Left ventricle myocardium inferior (tissue), 1 donor: ENCODE measurements at regions not wholly inside any gene's neighbourhood (a gene's known extent, or its start where the extent isn't known, plus 50 kb on each side); places are given as distances from the start of the nearest gene placed in this dataset.

ENCODE experiments used
- DNase-seq: peaks from one replicate; pipeline ENCODE4 v3.0.0-alpha.2; 2020
- H3K27ac ChIP-seq: fragments of 200-600 bp; replicated peaks from 2 replicates; pipeline ENCODE4 v1.8.0; 2021
- H3K27me3 ChIP-seq: fragments of 200-600 bp; 2 replicates; pipeline ENCODE4 v1.8.0; 2021; ENCODE audit warnings: low read depth
- H3K36me3 ChIP-seq: fragments of 200-600 bp; 2 replicates; pipeline ENCODE4 v1.8.0; 2021
- H3K4me1 ChIP-seq: fragments of 200-600 bp; 2 replicates; pipeline ENCODE4 v1.8.0; 2021
- H3K4me3 ChIP-seq: fragments of 200-600 bp; 2 replicates; pipeline ENCODE4 v1.8.0; 2021; ENCODE audit warnings: mild to moderate bottlenecking, moderate library complexity
- H3K9me3 ChIP-seq: fragments of 200-600 bp; replicated peaks from 2 replicates; pipeline ENCODE4 v1.8.0; 2021
- intact Hi-C: fragments of 100-400 bp; cut with micrococcal nuclease; formaldehyde crosslinking; loops from one replicate; pipeline ENCODE4 v1.11.0; 2022
- TF ChIP-seq, protein P1 (sequence below): fragments of 200-600 bp; IDR thresholded peaks from 2 replicates; pipeline ENCODE4 v1.8.0; 2021; ENCODE audit warnings: antibody characterized with exemption, mild to moderate bottlenecking, borderline replicate concordance
- donor health status: DM: no; HTN: yes; CAD: no; lungs with severe emphysema.

DNA sequence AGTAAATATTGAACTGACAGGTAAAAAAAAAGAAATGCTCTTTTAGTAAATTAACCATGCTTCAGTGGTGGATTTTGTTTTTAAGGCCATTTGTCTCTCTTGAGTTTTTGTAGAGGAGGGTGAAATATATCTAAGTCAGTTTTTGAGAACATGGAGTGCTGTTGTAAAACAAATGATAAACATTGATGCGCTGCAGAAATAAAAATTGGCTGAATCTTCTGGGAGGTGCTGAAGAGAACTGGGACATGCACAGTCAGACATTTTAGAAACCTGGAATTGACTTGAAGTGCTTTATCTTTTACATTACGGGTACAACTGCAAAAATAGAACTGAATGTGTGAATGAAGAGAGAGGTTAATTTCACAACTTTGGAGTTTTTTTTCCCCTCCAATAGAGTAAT lies 203.0 kb upstream of the HDAC9 start:
- intact Hi-C loops: no loop called here
- peak overlapping the region; percentile 4 for H3K4me3 ChIP-seq
- DNase-seq: no peak
- TF ChIP-seq, protein P1, sequence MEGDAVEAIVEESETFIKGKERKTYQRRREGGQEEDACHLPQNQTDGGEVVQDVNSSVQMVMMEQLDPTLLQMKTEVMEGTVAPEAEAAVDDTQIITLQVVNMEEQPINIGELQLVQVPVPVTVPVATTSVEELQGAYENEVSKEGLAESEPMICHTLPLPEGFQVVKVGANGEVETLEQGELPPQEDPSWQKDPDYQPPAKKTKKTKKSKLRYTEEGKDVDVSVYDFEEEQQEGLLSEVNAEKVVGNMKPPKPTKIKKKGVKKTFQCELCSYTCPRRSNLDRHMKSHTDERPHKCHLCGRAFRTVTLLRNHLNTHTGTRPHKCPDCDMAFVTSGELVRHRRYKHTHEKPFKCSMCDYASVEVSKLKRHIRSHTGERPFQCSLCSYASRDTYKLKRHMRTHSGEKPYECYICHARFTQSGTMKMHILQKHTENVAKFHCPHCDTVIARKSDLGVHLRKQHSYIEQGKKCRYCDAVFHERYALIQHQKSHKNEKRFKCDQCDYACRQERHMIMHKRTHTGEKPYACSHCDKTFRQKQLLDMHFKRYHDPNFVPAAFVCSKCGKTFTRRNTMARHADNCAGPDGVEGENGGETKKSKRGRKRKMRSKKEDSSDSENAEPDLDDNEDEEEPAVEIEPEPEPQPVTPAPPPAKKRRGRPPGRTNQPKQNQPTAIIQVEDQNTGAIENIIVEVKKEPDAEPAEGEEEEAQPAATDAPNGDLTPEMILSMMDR: no peak
- H3K27me3 ChIP-seq: no peaks in the 10 kb centered on the region
- no peaks in the 10 kb centered on the region for H3K9me3 ChIP-seq
- H3K4me1 ChIP-seq: peaks cover 31% of the 10 kb centered on the region
- H3K36me3 ChIP-seq: no peaks in the 10 kb centered on the region
- H3K27ac ChIP-seq: no peak overlapping the region

DNA sequence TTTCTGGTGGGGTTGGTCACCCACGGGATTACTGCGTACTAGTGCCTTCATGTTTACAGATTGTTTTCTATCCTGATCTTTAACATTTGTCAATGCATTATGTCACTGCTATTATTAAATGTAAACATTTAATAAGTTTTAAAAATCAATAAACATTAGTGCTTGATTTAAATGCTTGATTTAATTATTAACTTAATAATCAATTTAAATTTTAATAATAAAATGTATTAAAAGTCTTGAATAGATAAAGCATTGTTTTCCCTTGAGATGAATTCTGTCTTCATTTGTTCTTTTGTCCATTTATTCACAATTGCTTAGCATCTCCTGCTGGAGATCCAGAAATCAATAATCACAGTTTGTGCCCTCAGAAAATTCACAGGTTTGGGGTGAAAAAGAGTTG lies 201.8 kb upstream of the HDAC9 start:
- no peak for DNase-seq
- TF ChIP-seq, protein P1: no peak
- Histone ChIP-seq H3K9me3 (no peaks in the 10 kb centered on the region), H3K4me1 (peaks cover 31% of the 10 kb centered on the region), H3K27ac (no peak overlapping the region), H3K36me3 (no peaks in the 10 kb centered on the region), H3K27me3 (no peaks in the 10 kb centered on the region), H3K4me3 (no peak overlapping the region)
- intact Hi-C loops: no loop called here

DNA sequence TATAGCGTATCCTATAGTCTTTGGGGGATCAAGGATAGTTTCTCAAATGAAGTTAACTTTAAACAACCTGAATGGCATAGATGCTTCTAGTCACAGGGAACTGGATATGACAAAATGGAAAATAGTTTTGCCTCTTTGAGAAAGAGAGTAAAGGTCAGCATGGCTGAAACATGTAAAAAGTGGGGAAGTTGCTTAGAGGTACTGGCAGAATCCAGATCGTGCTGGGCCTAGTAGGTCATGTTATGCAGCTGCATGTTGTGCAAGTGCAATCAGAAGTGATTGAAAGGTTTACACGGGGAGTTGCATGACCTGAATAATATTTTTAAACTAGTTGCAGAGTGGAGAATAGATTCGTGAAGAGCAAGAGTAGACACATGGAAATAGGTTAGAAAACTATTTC lies 201.1 kb upstream of the HDAC9 start:
- H3K36me3 ChIP-seq: no peaks in the 10 kb centered on the region
- DNase-seq: no peak
- intact Hi-C loops: no loop called here
- no peak overlapping the region for H3K27ac ChIP-seq
- no peaks in the 10 kb centered on the region for H3K9me3 ChIP-seq
- TF ChIP-seq, protein P1: no peak
- peaks cover 31% of the 10 kb centered on the region for H3K4me1 ChIP-seq
- H3K27me3 ChIP-seq: no peaks in the 10 kb centered on the region
- no peak overlapping the region for H3K4me3 ChIP-seq

DNA sequence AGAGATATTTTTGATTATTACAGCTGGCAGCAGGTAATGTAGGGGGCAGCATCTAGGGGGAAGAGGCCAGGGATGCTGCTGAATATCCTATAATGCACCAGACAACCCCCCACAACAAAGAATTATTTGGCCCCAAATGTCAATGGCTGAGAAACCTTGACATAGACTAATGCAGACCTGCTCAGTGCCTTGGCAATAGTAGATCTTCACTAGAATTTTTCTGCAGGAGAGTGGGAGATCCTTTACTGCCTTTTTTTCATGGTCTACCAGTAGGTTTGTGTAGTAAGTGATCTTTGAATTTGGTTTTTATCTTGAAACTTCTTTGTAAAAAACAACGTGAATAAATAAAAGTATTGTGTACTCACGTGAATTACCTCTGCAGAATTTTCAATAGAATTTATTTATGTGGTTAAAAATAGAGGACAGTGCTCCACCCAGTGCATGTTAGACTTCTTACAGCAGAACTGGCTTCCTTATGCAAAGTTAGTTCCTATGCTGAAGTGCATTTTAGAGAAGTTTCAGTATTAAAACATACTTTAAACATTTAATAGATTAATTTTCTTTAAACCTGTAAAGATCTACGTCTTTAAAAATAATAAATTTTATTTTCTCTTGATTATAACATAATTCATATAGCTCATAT lies 199.6 kb upstream of the HDAC9 start:
- Histone ChIP-seq H3K36me3 (no peaks in the 10 kb centered on the region), H3K27ac (no peak overlapping the region), H3K27me3 (no peaks in the 10 kb centered on the region), H3K4me3 (no peak overlapping the region), H3K9me3 (no peaks in the 10 kb centered on the region), H3K4me1 (peaks cover 17% of the 10 kb centered on the region)
- TF ChIP-seq, protein P1: peak; percentile 43
- intact Hi-C loops: no loop called here
- no peak for DNase-seq

DNA sequence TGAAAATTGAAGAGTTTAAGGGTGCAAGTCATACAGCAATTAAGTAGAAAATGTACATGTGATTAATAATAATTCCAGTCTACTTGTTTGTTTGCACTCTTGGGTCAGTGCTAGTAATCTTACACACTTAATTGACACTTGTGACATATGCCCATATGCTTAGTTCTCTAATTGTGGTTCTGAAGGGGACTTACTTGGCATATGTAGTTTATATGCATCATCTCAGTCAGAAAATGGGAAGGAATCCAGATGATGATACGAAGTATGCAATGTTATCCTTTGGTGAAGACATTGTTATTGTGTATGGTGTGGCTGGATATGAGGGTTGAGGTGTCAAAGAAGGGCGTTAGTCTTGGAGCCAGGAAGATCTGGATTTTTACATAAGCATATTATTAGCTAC lies 193.5 kb upstream of the HDAC9 start:
- no peak overlapping the region for H3K27ac ChIP-seq
- TF ChIP-seq, protein P1: no peak

More for the DNA sequence above, 193.5 kb upstream of the HDAC9 start:
- Histone ChIP-seq H3K4me3 (no peak overlapping the region), H3K9me3 (no peaks in the 10 kb centered on the region), H3K36me3 (no peaks in the 10 kb centered on the region), H3K4me1 (peaks cover 4% of the 10 kb centered on the region), H3K27me3 (no peaks in the 10 kb centered on the region)
- intact Hi-C loops: no loop called here
- no peak for DNase-seq
